RWPE2 (cell line): ENCODE measurements at regions not wholly inside any gene's neighbourhood (a gene's known extent, or its start where the extent isn't known, plus 50 kb on each side); places are given as distances from the start of the nearest gene placed in this dataset.

Source experiments
- ATAC-seq: fragments of 200-7000 bp; cut with Tn5 transposase; 3 replicates; pipeline ENCODE4 v1.9.1; 2021; ENCODE audit warnings: low read depth
- DNase-seq: peaks from one replicate; pipeline ENCODE4 v3.0.0-alpha.2; 2020; ENCODE audit warnings: low spot score
- H3K27ac ChIP-seq: fragments of 450-650 bp; 2 replicates; pipeline ENCODE4 v1.5.1; 2017; ENCODE audit warnings: mild to moderate bottlenecking; ENCODE audit not compliant: poor library complexity, severe bottlenecking
- H3K27me3 ChIP-seq: fragments of 250-450 bp; sonication (Bioruptor Pico); 2 replicates; pipeline ENCODE4 v1.5.1; 2021; ENCODE audit warnings: mild to moderate bottlenecking, moderate library complexity; ENCODE audit not compliant: insufficient read depth, poor library complexity, severe bottlenecking
- H3K36me3 ChIP-seq: fragments of 250-450 bp; sonication (Bioruptor Pico); 2 replicates; pipeline ENCODE4 v1.5.1; 2020; ENCODE audit warnings: low read depth, mild to moderate bottlenecking, moderate library complexity
- H3K4me1 ChIP-seq: fragments of 250-450 bp; sonication (Bioruptor Pico); 2 replicates; pipeline ENCODE4 v1.5.1; 2021; ENCODE audit warnings: mild to moderate bottlenecking, moderate library complexity; ENCODE audit not compliant: insufficient read depth, poor library complexity, severe bottlenecking
- H3K4me3 ChIP-seq: fragments of 250-450 bp; sonication (Bioruptor Pico); 2 replicates; pipeline ENCODE4 v1.5.1; 2021; ENCODE audit warnings: mild to moderate bottlenecking, moderate library complexity; ENCODE audit not compliant: severe bottlenecking
- H3K9me3 ChIP-seq: fragments of 250-450 bp; sonication (Bioruptor Pico); 2 replicates; pipeline ENCODE4 v1.5.1; 2021; ENCODE audit warnings: mild to moderate bottlenecking, moderate library complexity; ENCODE audit not compliant: severe bottlenecking
- CTCF ChIP-seq: fragments of 450-650 bp; IDR thresholded peaks from one replicate; pipeline ENCODE4 v1.5.1; 2017; ENCODE audit warnings: mild to moderate bottlenecking, moderate library complexity; ENCODE audit not compliant: poor library complexity, severe bottlenecking

GRCh38 chr4:119797238-119797894 is 168.8 kb upstream of the PDE5A start:
- DNase-seq: no peak
- Histone ChIP-seq H3K27ac (no peak overlapping the region), H3K27me3 (peaks cover 5% of the 10 kb centered on the region), H3K4me1 (no peaks in the 10 kb centered on the region), H3K4me3 (no peak overlapping the region), H3K36me3 (no peaks in the 10 kb centered on the region), H3K9me3 (no peaks in the 10 kb centered on the region)
- no peak for ATAC-seq
- TF ChIP-seq CTCF: no peak

- peaks cover 5% of the 10 kb centered on the region for H3K27me3 ChIP-seq
- H3K4me1 ChIP-seq: no peaks in the 10 kb centered on the region
- no peak for DNase-seq
- no peak for TF ChIP-seq CTCF
- no peaks in the 10 kb centered on the region for H3K9me3 ChIP-seq
- no peak overlapping the region for H3K27ac ChIP-seq
- no peak overlapping the region for H3K4me3 ChIP-seq
- no peaks in the 10 kb centered on the region for H3K36me3 ChIP-seq
- no peak for ATAC-seq
These were observed 167.5 kb upstream of the PDE5A start for GRCh38 chr4:119795986-119796578.

- no peak for ATAC-seq
- Histone ChIP-seq H3K4me1 (no peaks in the 10 kb centered on the region), H3K36me3 (no peaks in the 10 kb centered on the region), H3K27me3 (peaks cover 4% of the 10 kb centered on the region), H3K27ac (no peak overlapping the region), H3K9me3 (no peaks in the 10 kb centered on the region), H3K4me3 (no peak overlapping the region)
- DNase-seq: no peak
- no peak for TF ChIP-seq CTCF
These were observed 166.1 kb upstream of the PDE5A start for GRCh38 chr4:119794681-119795080.

GRCh38 chr4:119794113-119794512 is 165.5 kb upstream of the PDE5A start:
- ATAC-seq: no peak
- no peak overlapping the region for H3K27ac ChIP-seq
- H3K4me1 ChIP-seq: no peaks in the 10 kb centered on the region
- no peak for DNase-seq
- no peak for TF ChIP-seq CTCF
- H3K36me3 ChIP-seq: no peaks in the 10 kb centered on the region
- H3K4me3 ChIP-seq: no peak overlapping the region
- H3K9me3 ChIP-seq: no peaks in the 10 kb centered on the region
- H3K27me3 ChIP-seq: no peaks in the 10 kb centered on the region
